Neural progenitor cell (in vitro differentiated cells): ENCODE measurements at regions not wholly inside any gene's neighbourhood (a gene's known extent, or its start where the extent isn't known, plus 50 kb on each side); places are given as distances from the start of the nearest gene placed in this dataset.

Experiments
- EZH2 ChIP-seq: fragments of 200-600 bp; sonication (generic); IDR thresholded peaks from 2 replicates; pipeline ENCODE4 v1.6.1; 2017; ENCODE audit warnings: antibody characterized with exemption, mild to moderate bottlenecking, moderate library complexity
- TF ChIP-seq, protein P1 (sequence below): fragments of 200-600 bp; sonication (generic); IDR thresholded peaks from 2 replicates; pipeline ENCODE4 v1.5.1; 2017; ENCODE audit warnings: antibody characterized with exemption, mild to moderate bottlenecking

DNA sequence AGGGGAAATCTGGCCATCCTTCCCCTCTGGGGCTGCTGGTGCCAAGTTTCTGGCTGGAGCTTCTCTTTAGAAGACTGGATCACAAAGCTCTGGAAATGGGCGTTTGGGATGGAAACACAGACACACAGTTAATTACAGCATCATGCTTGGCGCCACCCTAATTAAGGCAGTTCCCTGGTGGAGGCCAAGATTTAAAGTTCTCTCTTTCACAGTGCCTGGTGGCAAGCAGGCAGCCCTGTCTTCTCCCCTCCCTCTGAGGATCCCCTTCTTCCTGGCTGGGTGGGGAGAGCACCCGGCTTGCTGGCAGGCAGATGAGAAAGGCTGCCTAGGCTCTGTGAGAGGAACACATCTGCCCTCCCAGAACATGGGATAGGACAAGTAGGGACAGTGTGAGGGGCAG lies 59.0 kb upstream of the NKD1 start:
- TF ChIP-seq, protein P1, sequence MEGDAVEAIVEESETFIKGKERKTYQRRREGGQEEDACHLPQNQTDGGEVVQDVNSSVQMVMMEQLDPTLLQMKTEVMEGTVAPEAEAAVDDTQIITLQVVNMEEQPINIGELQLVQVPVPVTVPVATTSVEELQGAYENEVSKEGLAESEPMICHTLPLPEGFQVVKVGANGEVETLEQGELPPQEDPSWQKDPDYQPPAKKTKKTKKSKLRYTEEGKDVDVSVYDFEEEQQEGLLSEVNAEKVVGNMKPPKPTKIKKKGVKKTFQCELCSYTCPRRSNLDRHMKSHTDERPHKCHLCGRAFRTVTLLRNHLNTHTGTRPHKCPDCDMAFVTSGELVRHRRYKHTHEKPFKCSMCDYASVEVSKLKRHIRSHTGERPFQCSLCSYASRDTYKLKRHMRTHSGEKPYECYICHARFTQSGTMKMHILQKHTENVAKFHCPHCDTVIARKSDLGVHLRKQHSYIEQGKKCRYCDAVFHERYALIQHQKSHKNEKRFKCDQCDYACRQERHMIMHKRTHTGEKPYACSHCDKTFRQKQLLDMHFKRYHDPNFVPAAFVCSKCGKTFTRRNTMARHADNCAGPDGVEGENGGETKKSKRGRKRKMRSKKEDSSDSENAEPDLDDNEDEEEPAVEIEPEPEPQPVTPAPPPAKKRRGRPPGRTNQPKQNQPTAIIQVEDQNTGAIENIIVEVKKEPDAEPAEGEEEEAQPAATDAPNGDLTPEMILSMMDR = no peak
- TF ChIP-seq EZH2 = no peak
